Right lobe of liver (tissue), 6 donors: ENCODE measurements at regions not wholly inside any gene's neighbourhood (a gene's known extent, or its start where the extent isn't known, plus 50 kb on each side); places are given as distances from the start of the nearest gene placed in this dataset.
"Not testable (repeated sequence)": the region's sequence is repeated elsewhere in the genome, so short reads cannot be mapped to it uniquely, and the experiment has no call there.

Experiments used
- ATAC-seq, 4 donors: fragments of 200-7000 bp; cut with Tn5 transposase; one replicate each; pipeline ENCODE4 v1.9.1; 2020; ENCODE audit warnings: mild to moderate bottlenecking in 4 of 4, moderate library complexity in 4 of 4
- DNase-seq, 3 donors: peaks; one replicate each; pipeline ENCODE4 v3.0.0-alpha.2; 2020
- H3K27ac ChIP-seq, 3 donors: fragments of 200-600 bp; one replicate each; pipeline ENCODE4 v1.8.0; 2022
- H3K27me3 ChIP-seq, 2 donors: fragments of 200-600 bp; one replicate each; pipeline ENCODE4 v1.8.0; 2022
- H3K36me3 ChIP-seq, 4 donors: fragments of 200-600 bp; sonication (generic) in 1 of 4; one replicate each; pipeline versions ENCODE4 v1.5.1 to v1.8.0; 2017 to 2022; ENCODE audit warnings: control low read depth in 1 of 4
- H3K4me1 ChIP-seq, 4 donors: fragments of 200-600 bp; sonication (generic) in 1 of 4; one replicate each; pipeline versions ENCODE4 v1.5.1 to v1.8.0; 2017 to 2022; ENCODE audit warnings: control low read depth in 1 of 4
- H3K4me3 ChIP-seq, 3 donors: fragments of 200-600 bp; one replicate each; pipeline ENCODE4 v1.8.0; 2022
- H3K9me3 ChIP-seq, 4 donors: fragments of 200-600 bp; sonication (generic) in 1 of 4; one replicate each; pipeline versions ENCODE4 v1.5.1 to v1.8.0; 2017 to 2022; ENCODE audit warnings: control low read depth in 1 of 4
- POLR2A ChIP-seq: fragments of 450-650 bp; IDR thresholded peaks from one replicate; pipeline ENCODE4 v1.6.1; 2017; ENCODE audit warnings: antibody characterized with exemption, mild to moderate bottlenecking
- WGBS: methylation state at CpG from one replicate; pipeline ENCODE4 v1.1.6; 2018; ENCODE audit warnings: low coverage, low lambda C conversion rate; ENCODE audit not compliant: insufficient coverage; ENCODE audit errors: missing lambda C conversion rate; 5-methylcytosine and 5-hydroxymethylcytosine counted together
- intact Hi-C, 2 donors: fragments of 100-400 bp; cut with DNase I; formaldehyde crosslinking; loops; one replicate each; pipeline versions ENCODE4 v1.11.2 to v1.14.1; 2022
- TF ChIP-seq, protein P1 (sequence below), 4 donors: fragments of 200-600 bp in 3 of 4; fragments of 450-650 bp in 1 of 4; IDR thresholded peaks; one replicate each; pipeline versions ENCODE4 v1.5.1 to v1.8.0; 2016 to 2022; ENCODE audit warnings: antibody characterized with exemption in 4 of 4, mild to moderate bottlenecking in 2 of 4
- donor health status: DM: no; HTN: yes; CAD: no.
- donor health status: DM: no; HTN: no; CAD: no.
- donor health status: DM: no; HTN: no; CAD: no.
- donor health status: DM: no; HTN: yes; CAD: no.
- donor health status: DM: no; HTN: yes; CAD: no.

GRCh38 chr11:96482193-96482592, 92.4 kb downstream of the JRKL start:
- Histone ChIP-seq H3K36me3 (no peaks in the 10 kb centered on the region), H3K4me3 (no peak overlapping the region), H3K4me1 (no peaks in the 10 kb centered on the region), H3K9me3 (no peaks in the 10 kb centered on the region), H3K27ac (no peak overlapping the region), H3K27me3 (no peaks in the 10 kb centered on the region)
- WGBS: 46% methylated on average over 2 of the region's 2 CpGs
- no peak for DNase-seq
- ATAC-seq: no peak
- TF ChIP-seq, protein P1, sequence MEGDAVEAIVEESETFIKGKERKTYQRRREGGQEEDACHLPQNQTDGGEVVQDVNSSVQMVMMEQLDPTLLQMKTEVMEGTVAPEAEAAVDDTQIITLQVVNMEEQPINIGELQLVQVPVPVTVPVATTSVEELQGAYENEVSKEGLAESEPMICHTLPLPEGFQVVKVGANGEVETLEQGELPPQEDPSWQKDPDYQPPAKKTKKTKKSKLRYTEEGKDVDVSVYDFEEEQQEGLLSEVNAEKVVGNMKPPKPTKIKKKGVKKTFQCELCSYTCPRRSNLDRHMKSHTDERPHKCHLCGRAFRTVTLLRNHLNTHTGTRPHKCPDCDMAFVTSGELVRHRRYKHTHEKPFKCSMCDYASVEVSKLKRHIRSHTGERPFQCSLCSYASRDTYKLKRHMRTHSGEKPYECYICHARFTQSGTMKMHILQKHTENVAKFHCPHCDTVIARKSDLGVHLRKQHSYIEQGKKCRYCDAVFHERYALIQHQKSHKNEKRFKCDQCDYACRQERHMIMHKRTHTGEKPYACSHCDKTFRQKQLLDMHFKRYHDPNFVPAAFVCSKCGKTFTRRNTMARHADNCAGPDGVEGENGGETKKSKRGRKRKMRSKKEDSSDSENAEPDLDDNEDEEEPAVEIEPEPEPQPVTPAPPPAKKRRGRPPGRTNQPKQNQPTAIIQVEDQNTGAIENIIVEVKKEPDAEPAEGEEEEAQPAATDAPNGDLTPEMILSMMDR (IDR thresholded peaks at IDR 0.05): no peak
- TF ChIP-seq POLR2A: no peak
- intact Hi-C loops: no loop called here

- Histone ChIP-seq H3K27ac (no peak overlapping the region), H3K4me3 (no peak overlapping the region), H3K27me3 (no peaks in the 10 kb centered on the region), H3K36me3 (no peaks in the 10 kb centered on the region), H3K4me1 (no peaks in the 10 kb centered on the region), H3K9me3 (no peaks in the 10 kb centered on the region)
- intact Hi-C loops: no loop called here
- DNase-seq (no peak), ATAC-seq (no peak)
- TF ChIP-seq, protein P1 (IDR thresholded peaks at IDR 0.05): no peak
- no peak for TF ChIP-seq POLR2A
Observed at GRCh38 chr11:96483374-96483955, 93.7 kb downstream of the JRKL start.

DNA sequence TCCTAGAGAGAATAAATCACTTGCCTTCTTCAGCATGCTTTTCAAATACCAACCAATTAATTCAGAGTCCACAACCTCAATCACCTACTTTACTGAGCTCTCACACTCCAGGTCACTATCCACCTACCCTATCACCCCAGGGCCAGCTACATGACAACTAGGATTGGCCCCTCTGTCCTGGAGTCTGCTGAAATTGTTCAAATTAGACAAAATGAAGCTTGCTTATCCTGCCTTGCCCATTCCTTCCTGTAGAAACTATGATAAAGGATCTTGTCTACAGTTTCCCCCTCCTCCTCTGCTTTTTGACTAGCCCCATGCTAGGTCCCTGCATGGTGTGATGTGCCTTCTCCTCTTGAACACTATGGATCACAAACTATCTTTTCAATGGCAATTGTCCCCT, 94.5 kb downstream of the JRKL start:
- H3K4me1 ChIP-seq: no peaks in the 10 kb centered on the region
- no peak for DNase-seq
- H3K9me3 ChIP-seq: no peaks in the 10 kb centered on the region
- TF ChIP-seq POLR2A: no peak
- TF ChIP-seq, protein P1 (IDR thresholded peaks at IDR 0.05): no peak
- no peaks in the 10 kb centered on the region for H3K36me3 ChIP-seq
- H3K4me3 ChIP-seq: no peak overlapping the region
- no peak overlapping the region for H3K27ac ChIP-seq
- H3K27me3 ChIP-seq: no peaks in the 10 kb centered on the region
- intact Hi-C loops: no loop called here
- no peak for ATAC-seq

- no peaks in the 10 kb centered on the region for H3K4me1 ChIP-seq
- no peak for TF ChIP-seq POLR2A
- TF ChIP-seq, protein P1 (IDR thresholded peaks at IDR 0.05): no peak
- no peaks in the 10 kb centered on the region for H3K9me3 ChIP-seq
- ATAC-seq (no peak), DNase-seq (no peak)
- intact Hi-C loops: no loop called here
- H3K27ac ChIP-seq: no peak overlapping the region
- no peaks in the 10 kb centered on the region for H3K27me3 ChIP-seq
- no peak overlapping the region for H3K4me3 ChIP-seq
- H3K36me3 ChIP-seq: no peaks in the 10 kb centered on the region
- WGBS: 46% methylated on average over 6 of the region's 13 CpGs
Observed at GRCh38 chr11:96486890-96487611, 97.2 kb downstream of the JRKL start.

GRCh38 chr11:96488911-96489310, 99.1 kb downstream of the JRKL start:
- WGBS: 53% methylated on average over 3 of the region's 3 CpGs
- H3K36me3 ChIP-seq, intact Hi-C loops, H3K9me3 ChIP-seq, H3K4me1 ChIP-seq, ATAC-seq, H3K4me3 ChIP-seq, H3K27me3 ChIP-seq, H3K27ac ChIP-seq, DNase-seq: not testable (repeated sequence)
